ENCODE measurements at regions not wholly inside any gene's neighbourhood (a gene's known extent, or its start where the extent isn't known, plus 50 kb on each side); places are given as distances from the start of the nearest gene placed in this dataset.

GRCh38 chr15:29913528-29914135, 91.4 kb upstream of the TJP1 start:
- Histone ChIP-seq H3K4me2 (ENCODE audit: insufficient read depth in 1 of 2, low read depth in 2 of 2, low read length in 2 of 2) (no peak overlapping the region), H2BK5ac (ENCODE audit: low read depth, low read length) (no peak overlapping the region), H3K9ac (replicated peaks in 1 of 4; ENCODE audit: extremely low read depth in 1 of 4, low read depth in 3 of 4, low read length in 3 of 4) (no peak overlapping the region), H3K56ac (replicated peaks; ENCODE audit: insufficient read length, low read depth, low read length) (no peak overlapping the region), H3K79me2 (ENCODE audit: control insufficient read depth in 1 of 2, insufficient read depth in 2 of 2, low read length in 2 of 2) (no peaks in the 10 kb centered on the region), H3K4me3 (ENCODE audit: extremely low read depth in 1 of 4, insufficient read depth in 2 of 4, low read depth in 3 of 4, low read length in 4 of 4) (no peak overlapping the region), H2BK12ac (ENCODE audit: low read depth, low read length) (no peak overlapping the region), H3K79me1 (ENCODE audit: low read depth, low read length) (no peaks in the 10 kb centered on the region), H4K91ac (replicated peaks; ENCODE audit: insufficient read length, low read length) (no peak overlapping the region), H3K36me3 (ENCODE audit: control insufficient read depth in 2 of 4, insufficient read depth in 4 of 4, low read length in 3 of 4) (no peaks in the 10 kb centered on the region), H3K23ac (ENCODE audit: insufficient read length) (no peak overlapping the region), H4K8ac (ENCODE audit: extremely low read depth, insufficient read depth, low read length) (no peak overlapping the region), H3K4me1 (replicated peaks in 1 of 4; ENCODE audit: control insufficient read depth in 3 of 4, insufficient read depth in 4 of 4, low read length in 3 of 4) (peaks cover 0 to 5% (median 0%) of the 10 kb centered on the region in 4 experiments; a peak in 2 of 7 replicates), H3K18ac (ENCODE audit: extremely low read depth, low read length) (no peak overlapping the region), H2BK120ac (replicated peaks; ENCODE audit: low read depth, low read length) (no peak overlapping the region), H3K23me2 (ENCODE audit: low read depth, low read length) (no peaks in the 10 kb centered on the region), H4K5ac (ENCODE audit: insufficient read length, low read depth, low read length) (no peak overlapping the region), H2AFZ (ENCODE audit: low read length) (no peak overlapping the region), H2AK5ac (ENCODE audit: low read depth, low read length) (no peak overlapping the region), H4K20me1 (replicated peaks in 1 of 2; ENCODE audit: control insufficient read depth in 1 of 2, insufficient read depth in 2 of 2, low read length in 2 of 2) (no peaks in the 10 kb centered on the region), H3K27ac (ENCODE audit: low read depth, low read length) (no peak overlapping the region), H3K27me3 (replicated peaks in 1 of 4; ENCODE audit: control insufficient read depth in 3 of 4, extremely low read depth in 1 of 4, insufficient read depth in 3 of 4, low read length in 3 of 4) (no peaks in the 10 kb centered on the region), H2BK15ac (ENCODE audit: low read length) (no peak overlapping the region), H3K9me3 (ENCODE audit: insufficient read depth in 2 of 2, low read depth in 1 of 2, low read length in 1 of 2) (no peaks in the 10 kb centered on the region; a peak in 1 of 4 replicates), H3K14ac (ENCODE audit: insufficient read length) (no peak overlapping the region), H3K4ac (replicated peaks; ENCODE audit: insufficient read length, low read depth, low read length) (no peak overlapping the region), H2BK20ac (ENCODE audit: low read length) (no peak overlapping the region)
- ChIA-PET CTCF (ENCODE audit: partially characterized antibody) (interaction anchor here (1.8 kb wide), 1 partner anchor 13 kb away, joined by 11 read pairs; no protein-coding TSS in a partner anchor), POLR2A (ENCODE audit: partially characterized antibody) (no interaction called here)
- FAIRE-seq: no peak
- DNase-seq (ENCODE audit: low read depth in 1 of 2, low spot score in 2 of 2): no peak
- 80% methylated on average over 4 of the region's 4 CpGs; no CpG with 5 or more reads in 1 of the 2 experiments for WGBS, 2 experiments (ENCODE audit: extremely low coverage in 1 of 2, insufficient coverage in 1 of 2, insufficient read length in 1 of 2, insufficient replicate concordance in 2 of 2, low coverage in 1 of 2, low lambda C conversion rate in 2 of 2, missing lambda C conversion rate in 1 of 2)
- TF ChIP-seq KDM4A (IDR thresholded peaks at IDR 0.05; ENCODE audit: low read depth, low read length, severe bottlenecking) (no peak), RFX5 (IDR thresholded peaks at IDR 0.05; ENCODE audit: borderline replicate concordance, low read depth, low read length) (no peak), EZH2 (IDR thresholded peaks at IDR 0.05; ENCODE audit: low read depth, low read length, severe bottlenecking) (no peak), CBX5 (IDR thresholded peaks at IDR 0.05; ENCODE audit: low read depth, low read length) (no peak), TAF1 (IDR thresholded peaks at IDR 0.05; ENCODE audit: low read depth, low read length) (no peak), TBP (IDR thresholded peaks at IDR 0.05; ENCODE audit: low read depth, low read length) (no peak), HDAC6 (IDR thresholded peaks at IDR 0.05; ENCODE audit: low read depth, low read length) (no peak), CBX8 (IDR thresholded peaks at IDR 0.05; ENCODE audit: borderline replicate concordance, low read depth, low read length) (no peak), TCF12 (IDR thresholded peaks at IDR 0.05; ENCODE audit: low read depth, low read length) (no peak), ATF2 (IDR thresholded peaks at IDR 0.05; ENCODE audit: low read length) (no peak), TEAD4 (IDR thresholded peaks at IDR 0.05; ENCODE audit: low read depth, low read length) (no peak), JUN (IDR thresholded peaks at IDR 0.05; ENCODE audit: low read depth, low read length) (no peak), TAF7 (optimal IDR thresholded peaks at IDR 0.05; ENCODE audit: borderline replicate concordance, low read depth, low read length) (no peak)
